GM23338 (cell line): ENCODE measurements at regions not wholly inside any gene's neighbourhood (a gene's known extent, or its start where the extent isn't known, plus 50 kb on each side); places are given as distances from the start of the nearest gene placed in this dataset.

Source experiments
- CREB1 ChIP-seq: fragments of 250-450 bp; sonication (Bioruptor Pico); IDR thresholded peaks from 2 replicates; pipeline ENCODE4 v1.5.0; 2020; ENCODE audit warnings: low read depth, mild to moderate bottlenecking, moderate library complexity
- EZH2 ChIP-seq: fragments of 200-600 bp; sonication (generic); IDR thresholded peaks from one replicate; pipeline ENCODE4 v1.8.0; 2017; ENCODE audit warnings: antibody characterized with exemption, mild to moderate bottlenecking, low read depth; ENCODE audit not compliant: unreplicated experiment
- EZH2phosphoT487 ChIP-seq: fragments of 200-600 bp; sonication (generic); IDR thresholded peaks from one replicate; pipeline ENCODE4 v1.8.1; 2018; ENCODE audit warnings: antibody characterized with exemption; ENCODE audit not compliant: unreplicated experiment
- POLR2AphosphoS5 ChIP-seq: IDR thresholded peaks from 2 replicates; pipeline ENCODE4 v1.6.1; 2016; ENCODE audit warnings: antibody characterized with exemption, low read depth
- TF ChIP-seq, protein P1 (sequence below), 2 experiments: fragments of 200-600 bp in 1 of 2; sonication (generic) in 1 of 2; conservative IDR thresholded peaks; 2 replicates each; pipeline versions ENCODE4 v1.5.1 to v1.6.1; 2016 to 2017; ENCODE audit warnings: antibody characterized with exemption in 2 of 2, low read depth in 2 of 2, mild to moderate bottlenecking in 2 of 2, moderate library complexity in 1 of 2
- TF ChIP-seq, protein P2 (sequence below): IDR thresholded peaks from one replicate; pipeline ENCODE4 v1.6.1; 2018; ENCODE audit warnings: antibody characterized with exemption; ENCODE audit not compliant: unreplicated experiment
- TF ChIP-seq, protein P3 (sequence below): IDR thresholded peaks from 2 replicates; pipeline ENCODE4 v1.6.1; 2016; ENCODE audit warnings: antibody characterized with exemption

DNA sequence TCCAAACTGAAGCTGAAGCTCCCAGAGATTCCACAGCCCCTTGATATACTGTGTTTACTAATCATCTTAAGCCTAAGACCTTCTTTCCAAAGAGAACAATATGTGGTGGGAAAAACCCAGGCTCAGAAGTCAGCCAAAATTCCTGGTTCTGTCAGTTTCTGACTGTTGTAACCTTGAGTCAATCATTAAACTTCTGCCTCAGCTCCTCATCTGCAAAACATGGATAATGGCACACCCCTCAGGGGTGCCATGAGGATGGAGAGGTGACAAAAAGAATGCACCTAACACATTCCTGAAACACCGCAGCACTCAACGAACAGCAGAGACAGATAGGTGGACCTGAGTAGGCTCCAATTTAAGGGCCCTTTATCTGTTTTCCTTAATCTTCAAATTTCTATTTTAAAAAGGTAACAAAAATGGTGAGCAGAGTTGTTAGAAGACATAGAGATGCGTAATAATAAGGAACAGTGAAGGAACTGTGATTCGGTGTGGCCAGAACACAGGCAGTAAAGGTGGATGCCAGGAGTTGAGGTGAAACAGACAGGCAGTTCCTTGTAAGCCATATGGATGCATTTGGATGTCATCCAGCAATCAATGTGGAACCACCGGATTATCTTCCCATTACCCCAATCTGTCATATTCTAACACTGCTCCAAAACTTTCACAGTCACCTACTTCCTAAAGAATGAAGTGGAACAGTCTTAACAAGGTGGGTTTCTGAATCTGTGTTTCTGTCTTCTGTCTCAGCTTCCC lies 56.6 kb upstream of the DOCK9 start:
- TF ChIP-seq, protein P1, sequence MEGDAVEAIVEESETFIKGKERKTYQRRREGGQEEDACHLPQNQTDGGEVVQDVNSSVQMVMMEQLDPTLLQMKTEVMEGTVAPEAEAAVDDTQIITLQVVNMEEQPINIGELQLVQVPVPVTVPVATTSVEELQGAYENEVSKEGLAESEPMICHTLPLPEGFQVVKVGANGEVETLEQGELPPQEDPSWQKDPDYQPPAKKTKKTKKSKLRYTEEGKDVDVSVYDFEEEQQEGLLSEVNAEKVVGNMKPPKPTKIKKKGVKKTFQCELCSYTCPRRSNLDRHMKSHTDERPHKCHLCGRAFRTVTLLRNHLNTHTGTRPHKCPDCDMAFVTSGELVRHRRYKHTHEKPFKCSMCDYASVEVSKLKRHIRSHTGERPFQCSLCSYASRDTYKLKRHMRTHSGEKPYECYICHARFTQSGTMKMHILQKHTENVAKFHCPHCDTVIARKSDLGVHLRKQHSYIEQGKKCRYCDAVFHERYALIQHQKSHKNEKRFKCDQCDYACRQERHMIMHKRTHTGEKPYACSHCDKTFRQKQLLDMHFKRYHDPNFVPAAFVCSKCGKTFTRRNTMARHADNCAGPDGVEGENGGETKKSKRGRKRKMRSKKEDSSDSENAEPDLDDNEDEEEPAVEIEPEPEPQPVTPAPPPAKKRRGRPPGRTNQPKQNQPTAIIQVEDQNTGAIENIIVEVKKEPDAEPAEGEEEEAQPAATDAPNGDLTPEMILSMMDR (conservative IDR thresholded peaks at IDR 0.05; ENCODE audit: low read depth in 2 of 2), result no peak
- TF ChIP-seq EZH2phosphoT487, result no peak
- TF ChIP-seq, protein P2, sequence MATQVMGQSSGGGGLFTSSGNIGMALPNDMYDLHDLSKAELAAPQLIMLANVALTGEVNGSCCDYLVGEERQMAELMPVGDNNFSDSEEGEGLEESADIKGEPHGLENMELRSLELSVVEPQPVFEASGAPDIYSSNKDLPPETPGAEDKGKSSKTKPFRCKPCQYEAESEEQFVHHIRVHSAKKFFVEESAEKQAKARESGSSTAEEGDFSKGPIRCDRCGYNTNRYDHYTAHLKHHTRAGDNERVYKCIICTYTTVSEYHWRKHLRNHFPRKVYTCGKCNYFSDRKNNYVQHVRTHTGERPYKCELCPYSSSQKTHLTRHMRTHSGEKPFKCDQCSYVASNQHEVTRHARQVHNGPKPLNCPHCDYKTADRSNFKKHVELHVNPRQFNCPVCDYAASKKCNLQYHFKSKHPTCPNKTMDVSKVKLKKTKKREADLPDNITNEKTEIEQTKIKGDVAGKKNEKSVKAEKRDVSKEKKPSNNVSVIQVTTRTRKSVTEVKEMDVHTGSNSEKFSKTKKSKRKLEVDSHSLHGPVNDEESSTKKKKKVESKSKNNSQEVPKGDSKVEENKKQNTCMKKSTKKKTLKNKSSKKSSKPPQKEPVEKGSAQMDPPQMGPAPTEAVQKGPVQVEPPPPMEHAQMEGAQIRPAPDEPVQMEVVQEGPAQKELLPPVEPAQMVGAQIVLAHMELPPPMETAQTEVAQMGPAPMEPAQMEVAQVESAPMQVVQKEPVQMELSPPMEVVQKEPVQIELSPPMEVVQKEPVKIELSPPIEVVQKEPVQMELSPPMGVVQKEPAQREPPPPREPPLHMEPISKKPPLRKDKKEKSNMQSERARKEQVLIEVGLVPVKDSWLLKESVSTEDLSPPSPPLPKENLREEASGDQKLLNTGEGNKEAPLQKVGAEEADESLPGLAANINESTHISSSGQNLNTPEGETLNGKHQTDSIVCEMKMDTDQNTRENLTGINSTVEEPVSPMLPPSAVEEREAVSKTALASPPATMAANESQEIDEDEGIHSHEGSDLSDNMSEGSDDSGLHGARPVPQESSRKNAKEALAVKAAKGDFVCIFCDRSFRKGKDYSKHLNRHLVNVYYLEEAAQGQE, result no peak
- no peak for TF ChIP-seq POLR2AphosphoS5
- TF ChIP-seq EZH2, result no peak
- TF ChIP-seq, protein P3, sequence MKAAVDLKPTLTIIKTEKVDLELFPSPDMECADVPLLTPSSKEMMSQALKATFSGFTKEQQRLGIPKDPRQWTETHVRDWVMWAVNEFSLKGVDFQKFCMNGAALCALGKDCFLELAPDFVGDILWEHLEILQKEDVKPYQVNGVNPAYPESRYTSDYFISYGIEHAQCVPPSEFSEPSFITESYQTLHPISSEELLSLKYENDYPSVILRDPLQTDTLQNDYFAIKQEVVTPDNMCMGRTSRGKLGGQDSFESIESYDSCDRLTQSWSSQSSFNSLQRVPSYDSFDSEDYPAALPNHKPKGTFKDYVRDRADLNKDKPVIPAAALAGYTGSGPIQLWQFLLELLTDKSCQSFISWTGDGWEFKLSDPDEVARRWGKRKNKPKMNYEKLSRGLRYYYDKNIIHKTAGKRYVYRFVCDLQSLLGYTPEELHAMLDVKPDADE, result no peak
- TF ChIP-seq CREB1, result no peak
